Fibroblast of pulmonary artery (primary cell): ENCODE measurements at regions not wholly inside any gene's neighbourhood (a gene's known extent, or its start where the extent isn't known, plus 50 kb on each side); places are given as distances from the start of the nearest gene placed in this dataset.

Experiments used
- DNase-seq: peaks from one replicate; pipeline ENCODE4 v3.0.0-alpha.2; 2010; ENCODE audit warnings: low read depth
- H3K4me3 ChIP-seq: replicated peaks from 2 replicates; pipeline ENCODE4 v1.5.1; 2011; ENCODE audit warnings: low read depth, mild to moderate bottlenecking, control low read depth, low read length, moderate library complexity
- CTCF ChIP-seq: IDR thresholded peaks from 2 replicates; pipeline ENCODE4 v1.5.1; 2011; ENCODE audit warnings: mild to moderate bottlenecking, control low read depth, low read length, inconsistent platforms; ENCODE audit errors: missing control alignments

- TF ChIP-seq CTCF, result no peak
- no peak overlapping the region for H3K4me3 ChIP-seq
- DNase-seq, result no peak
Observed at GRCh38 chr13:109287553-109287952, 498.8 kb downstream of the IRS2 start.

GRCh38 chr13:109285586-109285985 is 500.8 kb downstream of the IRS2 start:
- no peak for DNase-seq
- H3K4me3 ChIP-seq, result no peak overlapping the region
- no peak for TF ChIP-seq CTCF

GRCh38 chr13:109281903-109282635 is 504.3 kb downstream of the IRS2 start:
- TF ChIP-seq CTCF, result no peak
- no peak for DNase-seq
- no peak overlapping the region for H3K4me3 ChIP-seq

GRCh38 chr13:109281017-109281902 is 505.1 kb downstream of the IRS2 start:
- TF ChIP-seq CTCF, result no peak
- no peak overlapping the region for H3K4me3 ChIP-seq
- no peak for DNase-seq

GRCh38 chr13:109276261-109276660 is 510.1 kb downstream of the IRS2 start:
- DNase-seq, result no peak
- no peak for TF ChIP-seq CTCF
- no peak overlapping the region for H3K4me3 ChIP-seq

GRCh38 chr13:109275852-109276251 is 510.5 kb downstream of the IRS2 start:
- peak; percentile 10 for TF ChIP-seq CTCF
- H3K4me3 ChIP-seq, result no peak overlapping the region
- no peak for DNase-seq
